ENCODE measurements at regions not wholly inside any gene's neighbourhood (a gene's known extent, or its start where the extent isn't known, plus 50 kb on each side); places are given as distances from the start of the nearest gene placed in this dataset.

GRCh38 chr2:19542796-19543662 is 184.6 kb upstream of the OSR1 start:
- ChIA-PET POLR2A (no interaction called here), CTCF (interaction anchor here (0.6 kb wide), 1 partner anchor 9 kb away, joined by 3 read pairs; no protein-coding TSS in a partner anchor)
- TF ChIP-seq HDGF (IDR thresholded peaks at IDR 0.05; ENCODE audit: borderline replicate concordance) (no peak), SP1 (IDR thresholded peaks at IDR 0.05) (no peak), ARNT (IDR thresholded peaks at IDR 0.05) (no peak), NFRKB (IDR thresholded peaks at IDR 0.05) (no peak), SUZ12 (IDR thresholded peaks at IDR 0.05) (no peak), FOXK2 (IDR thresholded peaks at IDR 0.05) (no peak)
- DNase-seq (ENCODE audit: extremely low spot score) = no peak

- ChIA-PET POLR2A (no interaction called here), CTCF (interaction anchor here (0.6 kb wide), 1 partner anchor 133 kb away, joined by 4 read pairs; no protein-coding TSS in a partner anchor)
- no peak for TF ChIP-seq TARDBP (IDR thresholded peaks at IDR 0.05)
- no peak for TF ChIP-seq HDGF (IDR thresholded peaks at IDR 0.05; ENCODE audit: borderline replicate concordance)
- TF ChIP-seq BHLHE40 (IDR thresholded peaks at IDR 0.05; ENCODE audit: borderline replicate concordance) = no peak
- TF ChIP-seq ZNF384 (IDR thresholded peaks at IDR 0.05) = no peak
- TF ChIP-seq LEF1 (IDR thresholded peaks at IDR 0.05; ENCODE audit: borderline replicate concordance) = no peak
- no peak for TF ChIP-seq FOXK2 (IDR thresholded peaks at IDR 0.05)
- no peak for TF ChIP-seq NFRKB (IDR thresholded peaks at IDR 0.05)
- no peak for TF ChIP-seq SUZ12 (IDR thresholded peaks at IDR 0.05)
- no peak for TF ChIP-seq L3MBTL2 (conservative IDR thresholded peaks at IDR 0.05)
- no peak for TF ChIP-seq CTBP1 (IDR thresholded peaks at IDR 0.05; ENCODE audit: borderline replicate concordance)
- TF ChIP-seq FOXM1 (IDR thresholded peaks at IDR 0.05; ENCODE audit: borderline replicate concordance) = no peak
- no peak for TF ChIP-seq PKNOX1 (IDR thresholded peaks at IDR 0.05)
- no peak for TF ChIP-seq FOXA1 (IDR thresholded peaks at IDR 0.05)
- no peak for TF ChIP-seq SP1 (IDR thresholded peaks at IDR 0.05)
- no peak for TF ChIP-seq ARNT (IDR thresholded peaks at IDR 0.05)
- no peak for TF ChIP-seq ELF4 (IDR thresholded peaks at IDR 0.05)
- DNase-seq (ENCODE audit: extremely low spot score) = peak; percentile 15
Measured at GRCh38 chr2:19541884-19542283, 183.5 kb upstream of the OSR1 start.

GRCh38 chr2:19540739-19541525 is 182.5 kb upstream of the OSR1 start:
- DNase-seq (ENCODE audit: extremely low spot score) = no peak
- TF ChIP-seq LEF1 (IDR thresholded peaks at IDR 0.05; ENCODE audit: borderline replicate concordance) (no peak), PKNOX1 (IDR thresholded peaks at IDR 0.05) (no peak), ELF4 (IDR thresholded peaks at IDR 0.05) (no peak), FOXK2 (IDR thresholded peaks at IDR 0.05) (no peak), FOXA1 (IDR thresholded peaks at IDR 0.05) (no peak), ARNT (IDR thresholded peaks at IDR 0.05) (no peak), SUZ12 (IDR thresholded peaks at IDR 0.05) (no peak), TARDBP (IDR thresholded peaks at IDR 0.05) (no peak), L3MBTL2 (conservative IDR thresholded peaks at IDR 0.05) (no peak), NFRKB (IDR thresholded peaks at IDR 0.05) (no peak), BHLHE40 (IDR thresholded peaks at IDR 0.05; ENCODE audit: borderline replicate concordance) (no peak), ZNF384 (IDR thresholded peaks at IDR 0.05) (no peak), CTBP1 (IDR thresholded peaks at IDR 0.05; ENCODE audit: borderline replicate concordance) (no peak), SP1 (IDR thresholded peaks at IDR 0.05) (no peak), FOXM1 (IDR thresholded peaks at IDR 0.05; ENCODE audit: borderline replicate concordance) (no peak), HDGF (IDR thresholded peaks at IDR 0.05; ENCODE audit: borderline replicate concordance) (no peak)
- POLR2A ChIA-PET = no interaction called here
- CTCF ChIA-PET = no interaction called here

- DNase-seq (ENCODE audit: extremely low spot score) = no peak
- no peak for TF ChIP-seq ZNF384 (IDR thresholded peaks at IDR 0.05)
- TF ChIP-seq CTBP1 (IDR thresholded peaks at IDR 0.05; ENCODE audit: borderline replicate concordance) = no peak
- no peak for TF ChIP-seq NFRKB (IDR thresholded peaks at IDR 0.05)
- no peak for TF ChIP-seq SP1 (IDR thresholded peaks at IDR 0.05)
- no peak for TF ChIP-seq FOXK2 (IDR thresholded peaks at IDR 0.05)
- TF ChIP-seq BHLHE40 (IDR thresholded peaks at IDR 0.05; ENCODE audit: borderline replicate concordance) = no peak
- TF ChIP-seq LEF1 (IDR thresholded peaks at IDR 0.05; ENCODE audit: borderline replicate concordance) = no peak
- no peak for TF ChIP-seq ARNT (IDR thresholded peaks at IDR 0.05)
- TF ChIP-seq PKNOX1 (IDR thresholded peaks at IDR 0.05) = no peak
- no peak for TF ChIP-seq ELF4 (IDR thresholded peaks at IDR 0.05)
- TF ChIP-seq HDGF (IDR thresholded peaks at IDR 0.05; ENCODE audit: borderline replicate concordance) = no peak
- TF ChIP-seq FOXM1 (IDR thresholded peaks at IDR 0.05; ENCODE audit: borderline replicate concordance) = no peak
- TF ChIP-seq SUZ12 (IDR thresholded peaks at IDR 0.05) = no peak
- no peak for TF ChIP-seq TARDBP (IDR thresholded peaks at IDR 0.05)
- TF ChIP-seq L3MBTL2 (conservative IDR thresholded peaks at IDR 0.05) = no peak
- POLR2A ChIA-PET = no interaction called here
- CTCF ChIA-PET = no interaction called here
Measured at GRCh38 chr2:19538411-19538963, 180.1 kb upstream of the OSR1 start.

GRCh38 chr2:19536136-19536535 is 177.7 kb upstream of the OSR1 start:
- DNase-seq (ENCODE audit: extremely low spot score) = no peak
- ChIA-PET POLR2A (no interaction called here), CTCF (no interaction called here)
- TF ChIP-seq FOXM1 (IDR thresholded peaks at IDR 0.05; ENCODE audit: borderline replicate concordance) = no peak
- TF ChIP-seq NFRKB (IDR thresholded peaks at IDR 0.05) = no peak
